Spinal cord (tissue), 9 donors: ENCODE measurements at regions not wholly inside any gene's neighbourhood (a gene's known extent, or its start where the extent isn't known, plus 50 kb on each side); places are given as distances from the start of the nearest gene placed in this dataset.
"Not testable (repeated sequence)": the region's sequence is repeated elsewhere in the genome, so short reads cannot be mapped to it uniquely, and the experiment has no call there.

ENCODE experiments used
- DNase-seq, 6 donors: peaks; one replicate each; pipeline versions ENCODE4 v3.0.0 to v3.0.0-alpha.2; 2013 to 2015; ENCODE audit warnings: low spot score in 6 of 6, low read depth in 4 of 6
- H3K27ac ChIP-seq: one replicate; pipeline ENCODE4 v1.5.1; 2013; ENCODE audit warnings: low read depth, low read length, control low read depth
- H3K27me3 ChIP-seq: one replicate; pipeline ENCODE4 v1.6.1; 2013; ENCODE audit warnings: low read length; ENCODE audit not compliant: control insufficient read depth, insufficient read depth
- H3K36me3 ChIP-seq: one replicate; pipeline ENCODE4 v1.6.1; 2013; ENCODE audit warnings: low read length; ENCODE audit not compliant: control insufficient read depth, insufficient read depth
- H3K4me1 ChIP-seq: one replicate; pipeline ENCODE4 v1.6.1; 2013; ENCODE audit warnings: low read length; ENCODE audit not compliant: control insufficient read depth, insufficient read depth
- H3K4me3 ChIP-seq: one replicate; pipeline ENCODE4 v1.5.1; 2013; ENCODE audit warnings: low read depth, low read length, control low read depth
- H3K9me3 ChIP-seq: one replicate; pipeline ENCODE4 v1.6.1; 2013; ENCODE audit warnings: low read length; ENCODE audit not compliant: control insufficient read depth, insufficient read depth
- WGBS: methylation state at CpG from one replicate; pipeline ENCODE4 v1.1.5; 2013; ENCODE audit warnings: missing lambda C conversion rate; ENCODE audit not compliant: insufficient coverage; 5-methylcytosine and 5-hydroxymethylcytosine counted together
- donor health status: healthy.

- H3K27me3 ChIP-seq: no peaks in the 10 kb centered on the region
- no peak overlapping the region for H3K4me3 ChIP-seq
- no peaks in the 10 kb centered on the region for H3K9me3 ChIP-seq
- WGBS: no CpG with 5 or more reads among the region's 1 CpG
- no peak for DNase-seq
- H3K4me1 ChIP-seq: no peaks in the 10 kb centered on the region
- no peak overlapping the region for H3K27ac ChIP-seq
- no peaks in the 10 kb centered on the region for H3K36me3 ChIP-seq
These were observed 148.8 kb upstream of the CACNA2D1 start for GRCh38 chr7:82592416-82592815.

- Histone ChIP-seq H3K9me3 (peaks cover 2% of the 10 kb centered on the region), H3K36me3 (no peaks in the 10 kb centered on the region), H3K4me3 (no peak overlapping the region), H3K4me1 (no peaks in the 10 kb centered on the region), H3K27ac (peak overlapping the region; percentile 40), H3K27me3 (no peaks in the 10 kb centered on the region)
- peak in 2 of 6 donors; percentile 64 to 66 for DNase-seq
- WGBS: no CpG with 5 or more reads among the region's 3 CpGs
These were observed 135.5 kb upstream of the CACNA2D1 start for GRCh38 chr7:82579047-82579446.

- H3K36me3 ChIP-seq: no peaks in the 10 kb centered on the region
- H3K4me1 ChIP-seq: no peaks in the 10 kb centered on the region
- WGBS: 0% methylated on average over 1 of the region's 1 CpG
- no peaks in the 10 kb centered on the region for H3K27me3 ChIP-seq
- H3K4me3 ChIP-seq: no peak overlapping the region
- peaks cover 2% of the 10 kb centered on the region for H3K9me3 ChIP-seq
- H3K27ac ChIP-seq: no peak overlapping the region
- peak in 2 of 6 donors; percentile 66 to 72 for DNase-seq
These were observed 134.9 kb upstream of the CACNA2D1 start for GRCh38 chr7:82578430-82578829.

DNA sequence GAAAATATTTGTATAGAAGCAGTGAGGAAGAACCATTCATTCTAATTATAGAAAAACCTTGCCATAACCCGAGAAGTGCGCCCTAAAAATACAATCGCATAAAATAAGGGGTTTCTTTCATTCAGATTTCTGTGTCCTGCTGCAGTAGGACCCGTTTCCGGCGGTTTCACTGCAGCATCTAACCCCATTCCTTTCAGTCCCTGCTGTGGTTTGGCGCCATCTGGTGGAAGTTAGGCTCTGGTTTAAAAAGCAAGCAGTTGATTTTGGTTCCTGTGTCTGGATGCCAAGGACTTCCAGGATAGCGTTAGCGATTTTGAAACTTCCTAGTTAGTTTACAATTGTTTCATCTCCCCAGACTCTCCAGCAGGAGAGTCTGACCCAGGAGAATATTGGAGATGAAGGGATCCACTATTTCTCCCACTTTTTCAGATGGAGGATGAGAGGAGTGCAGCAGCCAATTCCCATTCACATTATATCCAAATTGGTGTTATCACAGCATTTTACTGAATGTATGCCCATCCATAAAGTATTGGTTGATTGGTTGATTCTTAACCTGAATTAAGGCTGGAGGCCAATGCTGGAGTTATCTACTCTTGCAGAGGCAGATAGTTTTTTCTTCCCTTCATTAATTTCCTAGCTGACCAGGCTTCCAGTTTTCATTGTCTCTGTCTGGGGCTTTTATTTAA lies 128.8 kb upstream of the CACNA2D1 start:
- Histone ChIP-seq H3K9me3 (no peaks in the 10 kb centered on the region), H3K27ac (no peak overlapping the region), H3K4me1 (no peaks in the 10 kb centered on the region), H3K36me3 (no peaks in the 10 kb centered on the region), H3K4me3 (no peak overlapping the region), H3K27me3 (no peaks in the 10 kb centered on the region)
- peak; percentile 74 to 98 (median 86) for DNase-seq
- 20% methylated on average over 1 of the region's 9 CpGs for WGBS

DNA sequence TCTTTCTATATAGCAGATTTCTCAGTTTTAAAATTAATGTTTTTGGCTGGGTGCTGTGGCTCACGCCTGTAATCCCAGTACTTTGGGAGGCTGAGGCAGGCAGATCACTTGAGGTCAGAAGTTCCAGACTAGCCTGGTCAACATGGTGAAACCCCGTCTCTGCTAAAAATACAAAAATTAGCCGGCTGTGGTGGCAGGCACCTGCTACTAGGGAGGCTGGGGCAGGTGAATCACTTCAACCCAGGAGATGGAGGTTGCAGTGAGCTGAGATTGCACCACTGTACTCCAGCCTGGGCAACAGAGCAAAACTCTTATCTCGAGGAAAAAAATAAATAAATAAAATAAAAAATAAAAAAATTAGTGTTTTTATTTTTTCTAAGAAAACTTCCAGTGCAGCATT lies 127.5 kb upstream of the CACNA2D1 start:
- not testable (repeated sequence) for H3K27me3 ChIP-seq, H3K27ac ChIP-seq, H3K4me3 ChIP-seq, H3K9me3 ChIP-seq, H3K36me3 ChIP-seq, H3K4me1 ChIP-seq, DNase-seq
- 100% methylated on average over 3 of the region's 4 CpGs for WGBS

GRCh38 chr7:82567841-82568240 lies 124.3 kb upstream of the CACNA2D1 start:
- Histone ChIP-seq H3K27me3 (no peaks in the 10 kb centered on the region), H3K27ac (no peak overlapping the region), H3K9me3 (no peaks in the 10 kb centered on the region), H3K4me1 (peaks cover 3% of the 10 kb centered on the region), H3K4me3 (no peak overlapping the region), H3K36me3 (no peaks in the 10 kb centered on the region)
- DNase-seq: no peak
- no CpG with 5 or more reads among the region's 2 CpGs for WGBS

DNA sequence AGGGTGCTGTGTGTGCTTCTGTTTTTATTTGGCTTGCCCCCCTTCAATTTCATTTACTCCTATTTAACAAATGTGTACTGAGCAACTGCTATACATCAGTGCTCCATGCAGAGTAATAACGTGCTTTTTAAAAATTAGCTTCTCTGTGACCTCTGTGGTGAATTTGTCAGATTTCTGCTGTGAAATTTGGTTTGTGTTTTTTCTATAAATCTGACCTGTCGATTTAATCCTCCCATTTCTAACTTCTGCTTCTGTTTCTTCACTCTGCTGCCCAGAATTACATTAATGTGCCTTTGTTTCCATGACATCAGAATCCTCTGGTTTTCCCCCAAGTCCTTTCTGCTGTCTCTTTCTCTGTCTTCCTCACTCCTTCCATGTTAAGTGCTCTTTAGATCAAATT lies 123.8 kb upstream of the CACNA2D1 start:
- peak in 2 of 6 donors; percentile 18 to 24 for DNase-seq
- 67% methylated on average over 1 of the region's 2 CpGs for WGBS

DNA sequence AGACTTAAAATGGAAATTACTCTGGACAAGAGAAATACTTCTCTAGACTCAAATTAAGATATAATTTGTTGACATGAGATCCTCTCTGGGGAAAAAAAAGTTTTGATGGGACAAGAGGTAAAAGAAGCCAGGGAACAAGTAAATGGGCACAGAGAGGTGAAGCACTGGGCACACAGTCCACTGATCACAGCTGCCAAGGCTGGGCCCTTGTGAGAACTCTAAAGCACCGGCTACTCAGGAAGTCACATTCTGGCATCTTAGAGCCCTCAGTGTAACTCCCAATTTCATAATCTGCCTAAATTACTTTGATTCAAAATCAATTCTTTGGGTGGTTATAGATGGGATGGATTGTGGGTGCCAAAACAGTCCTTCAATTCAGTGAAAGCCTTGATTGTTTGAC lies 123.2 kb upstream of the CACNA2D1 start:
- Histone ChIP-seq H3K4me1 (peaks cover 3% of the 10 kb centered on the region), H3K27ac (no peak overlapping the region), H3K27me3 (no peaks in the 10 kb centered on the region), H3K9me3 (no peaks in the 10 kb centered on the region), H3K4me3 (no peak overlapping the region), H3K36me3 (no peaks in the 10 kb centered on the region)
- WGBS: no CpG with 5 or more reads among the region's 1 CpG
- DNase-seq: peak in 2 of 6 donors; percentile 9 to 62

More for the DNA sequence above, 123.8 kb upstream of the CACNA2D1 start:
- no peak overlapping the region for H3K4me3 ChIP-seq
- H3K36me3 ChIP-seq: no peaks in the 10 kb centered on the region
- no peaks in the 10 kb centered on the region for H3K27me3 ChIP-seq
- no peak overlapping the region for H3K27ac ChIP-seq
- H3K9me3 ChIP-seq: no peaks in the 10 kb centered on the region
- H3K4me1 ChIP-seq: peaks cover 3% of the 10 kb centered on the region

DNA sequence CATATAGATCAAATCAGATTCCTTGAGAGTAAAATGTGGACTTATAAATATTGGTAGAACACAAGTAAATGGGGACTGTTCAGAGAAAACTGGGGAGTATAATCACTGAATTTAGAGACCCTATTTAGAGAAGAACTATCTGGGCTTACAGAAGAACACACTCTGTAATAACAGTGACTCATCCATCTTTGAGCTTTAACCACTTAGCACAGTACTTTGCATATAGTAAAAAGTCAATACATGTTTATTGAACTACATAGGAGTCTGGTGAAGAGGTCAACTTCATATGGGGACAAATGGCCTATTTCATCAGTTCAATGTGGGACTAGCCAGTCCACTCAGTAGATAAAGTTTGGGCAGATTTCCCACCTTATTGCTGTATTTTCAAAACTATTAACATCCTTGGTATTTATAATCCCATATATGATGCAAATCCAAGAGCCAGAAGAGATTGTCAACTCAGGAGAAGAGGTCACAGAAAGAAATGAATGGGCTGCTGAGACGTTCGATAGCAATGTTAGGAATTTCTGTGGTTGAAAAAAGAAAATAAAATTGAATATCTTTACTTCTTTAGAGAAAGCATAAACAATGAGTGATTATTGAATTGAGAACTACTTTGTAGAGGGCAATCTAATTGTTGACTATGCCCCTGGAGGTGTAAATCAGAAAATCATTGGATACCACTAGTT lies 119.3 kb upstream of the CACNA2D1 start:
- Histone ChIP-seq H3K36me3 (no peaks in the 10 kb centered on the region), H3K27me3 (no peaks in the 10 kb centered on the region), H3K4me1 (peaks cover 5% of the 10 kb centered on the region), H3K4me3 (no peak overlapping the region), H3K9me3 (no peaks in the 10 kb centered on the region), H3K27ac (no peak overlapping the region)
- WGBS: no CpG with 5 or more reads among the region's 2 CpGs
- DNase-seq: no peak
